ENCODE measurements at regions not wholly inside any gene's neighbourhood (a gene's known extent, or its start where the extent isn't known, plus 50 kb on each side); places are given as distances from the start of the nearest gene placed in this dataset.
A peak's percentile ranks its signal among the peaks of the same experiment; 100 is the strongest.

DNA sequence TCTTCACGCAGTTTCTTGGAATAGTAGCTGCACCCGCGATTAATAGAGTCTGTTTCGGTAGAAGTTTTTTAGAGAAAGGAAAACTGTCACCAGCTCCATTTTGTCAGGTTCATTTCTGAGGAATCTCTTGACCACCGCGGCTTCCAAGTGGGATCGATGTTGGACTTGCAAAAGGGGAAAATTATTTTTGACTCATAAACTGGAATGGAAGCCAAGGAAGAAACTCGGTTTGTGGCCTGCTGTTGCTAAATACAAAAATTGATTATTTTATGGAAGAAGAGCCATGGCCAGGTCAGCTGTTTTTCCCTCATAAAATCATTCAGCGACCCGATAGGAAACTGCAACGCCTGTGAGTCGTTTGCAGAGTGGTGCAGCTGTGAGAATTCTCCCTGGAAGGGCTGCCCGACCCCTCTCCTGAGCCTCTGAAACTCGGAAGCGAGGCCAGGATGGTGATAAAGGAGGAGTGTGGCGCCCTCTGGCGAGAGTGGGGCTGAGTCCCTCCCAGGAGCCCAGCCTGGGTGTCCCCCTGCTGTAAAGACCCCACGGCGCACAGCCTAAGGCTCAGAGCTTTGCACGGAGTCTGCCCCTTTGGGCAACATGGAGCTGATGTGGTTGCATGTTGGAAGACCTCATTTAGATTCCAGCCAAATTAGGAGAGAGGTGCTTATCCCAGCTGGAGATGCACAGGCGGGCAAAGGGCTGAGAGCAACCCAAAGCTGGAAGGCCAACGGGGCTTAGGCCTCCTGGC, 83.6 kb upstream of the SLC25A33 start:
- Histone ChIP-seq H3K9ac (ENCODE audit: low read depth, low read length, poor library complexity, severe bottlenecking) (no peak overlapping the region), H3K4me1 (ENCODE audit: insufficient read depth, low read length, poor library complexity, severe bottlenecking) (peaks cover 18% of the 10 kb centered on the region), H3F3A (ENCODE audit: low read depth) (no peaks in the 10 kb centered on the region), H3K9me3 (ENCODE audit: insufficient read depth, low read depth, low read length) (no peaks in the 10 kb centered on the region), H4K20me1 (ENCODE audit: insufficient read depth, low read length, poor library complexity, severe bottlenecking) (no peaks in the 10 kb centered on the region), H2AFZ (ENCODE audit: low read length) (peak overlapping the region; percentile 68), H3K79me2 (ENCODE audit: insufficient read depth, low read length) (no peaks in the 10 kb centered on the region), H3K27me3 (ENCODE audit: insufficient read depth, low read length, poor library complexity, severe bottlenecking) (no peaks in the 10 kb centered on the region), H3K9me2 (replicated peaks; ENCODE audit: low read depth, low read length) (no peaks in the 10 kb centered on the region), H3K36me3 (ENCODE audit: insufficient read depth, low read length) (no peaks in the 10 kb centered on the region), H3K4me3 (ENCODE audit: low read length, poor library complexity, severe bottlenecking) (no peak overlapping the region), H3K4me2 (ENCODE audit: low read depth, low read length, poor library complexity, severe bottlenecking) (peak overlapping the region; percentile 46)
- TF ChIP-seq, protein P1, sequence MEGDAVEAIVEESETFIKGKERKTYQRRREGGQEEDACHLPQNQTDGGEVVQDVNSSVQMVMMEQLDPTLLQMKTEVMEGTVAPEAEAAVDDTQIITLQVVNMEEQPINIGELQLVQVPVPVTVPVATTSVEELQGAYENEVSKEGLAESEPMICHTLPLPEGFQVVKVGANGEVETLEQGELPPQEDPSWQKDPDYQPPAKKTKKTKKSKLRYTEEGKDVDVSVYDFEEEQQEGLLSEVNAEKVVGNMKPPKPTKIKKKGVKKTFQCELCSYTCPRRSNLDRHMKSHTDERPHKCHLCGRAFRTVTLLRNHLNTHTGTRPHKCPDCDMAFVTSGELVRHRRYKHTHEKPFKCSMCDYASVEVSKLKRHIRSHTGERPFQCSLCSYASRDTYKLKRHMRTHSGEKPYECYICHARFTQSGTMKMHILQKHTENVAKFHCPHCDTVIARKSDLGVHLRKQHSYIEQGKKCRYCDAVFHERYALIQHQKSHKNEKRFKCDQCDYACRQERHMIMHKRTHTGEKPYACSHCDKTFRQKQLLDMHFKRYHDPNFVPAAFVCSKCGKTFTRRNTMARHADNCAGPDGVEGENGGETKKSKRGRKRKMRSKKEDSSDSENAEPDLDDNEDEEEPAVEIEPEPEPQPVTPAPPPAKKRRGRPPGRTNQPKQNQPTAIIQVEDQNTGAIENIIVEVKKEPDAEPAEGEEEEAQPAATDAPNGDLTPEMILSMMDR (conservative IDR thresholded peaks at IDR 0.05; ENCODE audit: low read length): peak; percentile 97
- no peak for TF ChIP-seq EZH2phosphoT487 (IDR thresholded peaks at IDR 0.05; ENCODE audit: borderline replicate concordance)

DNA sequence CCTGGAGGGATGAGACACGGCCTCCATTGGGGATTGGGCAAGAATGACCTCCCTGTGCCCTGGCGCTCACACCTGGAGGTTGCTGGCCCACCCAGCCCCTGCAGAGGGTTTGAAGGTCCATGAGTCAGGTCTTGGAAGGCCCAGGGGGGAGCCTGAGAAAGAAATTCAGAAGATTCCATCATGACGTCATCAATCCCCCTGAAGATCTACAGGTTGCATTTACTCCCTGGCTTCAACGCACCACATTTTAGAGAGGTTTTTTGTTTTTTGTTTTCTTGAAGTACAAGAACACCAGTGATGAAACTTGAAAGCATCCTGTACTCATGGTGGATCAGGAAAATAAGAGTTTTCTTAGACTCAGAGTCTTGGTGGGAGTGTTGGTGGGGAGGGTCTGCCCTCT, 82.4 kb upstream of the SLC25A33 start:
- Histone ChIP-seq H2AFZ (ENCODE audit: low read length) (no peak overlapping the region), H3K4me1 (ENCODE audit: insufficient read depth, low read length, poor library complexity, severe bottlenecking) (peaks cover 16% of the 10 kb centered on the region), H3K4me2 (ENCODE audit: low read depth, low read length, poor library complexity, severe bottlenecking) (no peak overlapping the region), H3K9ac (ENCODE audit: low read depth, low read length, poor library complexity, severe bottlenecking) (no peak overlapping the region), H3K9me3 (ENCODE audit: insufficient read depth, low read depth, low read length) (no peaks in the 10 kb centered on the region), H3K79me2 (ENCODE audit: insufficient read depth, low read length) (no peaks in the 10 kb centered on the region), H3K36me3 (ENCODE audit: insufficient read depth, low read length) (no peaks in the 10 kb centered on the region), H3K9me2 (replicated peaks; ENCODE audit: low read depth, low read length) (no peaks in the 10 kb centered on the region), H3K27me3 (ENCODE audit: insufficient read depth, low read length, poor library complexity, severe bottlenecking) (no peaks in the 10 kb centered on the region), H3K4me3 (ENCODE audit: low read length, poor library complexity, severe bottlenecking) (no peak overlapping the region), H3F3A (ENCODE audit: low read depth) (no peaks in the 10 kb centered on the region), H4K20me1 (ENCODE audit: insufficient read depth, low read length, poor library complexity, severe bottlenecking) (no peaks in the 10 kb centered on the region)
- TF ChIP-seq EZH2phosphoT487 (IDR thresholded peaks at IDR 0.05; ENCODE audit: borderline replicate concordance): no peak
- TF ChIP-seq, protein P1 (conservative IDR thresholded peaks at IDR 0.05; ENCODE audit: low read length): no peak

DNA sequence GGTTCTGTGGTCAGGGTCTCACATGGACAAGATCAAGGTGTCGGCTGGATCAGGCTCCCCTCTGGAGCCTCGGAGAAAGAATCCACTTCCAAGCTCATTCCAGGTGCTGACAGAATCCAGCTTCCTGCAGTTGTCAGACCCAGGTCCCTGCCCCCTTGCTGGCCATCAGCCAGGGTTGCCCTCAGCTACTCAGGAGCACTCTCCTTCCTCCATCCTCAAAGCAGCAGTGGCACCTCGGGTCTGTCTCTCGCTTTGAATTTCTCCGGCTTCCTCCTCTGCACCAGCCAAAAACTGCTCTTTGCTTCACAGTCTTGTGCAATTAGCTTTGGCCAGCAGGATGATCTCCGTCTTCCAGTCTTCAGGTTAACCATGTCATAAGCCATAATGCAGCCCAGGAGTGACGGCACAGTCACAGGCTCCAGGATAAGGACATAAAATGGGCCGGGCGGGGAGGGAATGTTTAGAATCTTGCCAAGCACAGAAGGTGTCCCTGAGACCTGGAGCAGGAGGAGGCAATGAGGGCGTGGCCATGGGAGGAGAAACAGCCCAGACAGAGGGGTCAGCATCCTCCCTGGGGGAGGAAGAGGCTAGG, 79.4 kb upstream of the SLC25A33 start:
- Histone ChIP-seq H3K9ac (ENCODE audit: low read depth, low read length, poor library complexity, severe bottlenecking) (no peak overlapping the region), H3K4me1 (ENCODE audit: insufficient read depth, low read length, poor library complexity, severe bottlenecking) (peaks cover 8% of the 10 kb centered on the region), H3K9me3 (ENCODE audit: insufficient read depth, low read depth, low read length) (no peaks in the 10 kb centered on the region), H4K20me1 (ENCODE audit: insufficient read depth, low read length, poor library complexity, severe bottlenecking) (no peaks in the 10 kb centered on the region), H3K27me3 (ENCODE audit: insufficient read depth, low read length, poor library complexity, severe bottlenecking) (no peaks in the 10 kb centered on the region), H3K36me3 (ENCODE audit: insufficient read depth, low read length) (no peaks in the 10 kb centered on the region), H2AFZ (ENCODE audit: low read length) (no peak overlapping the region), H3K9me2 (replicated peaks; ENCODE audit: low read depth, low read length) (no peaks in the 10 kb centered on the region), H3F3A (ENCODE audit: low read depth) (no peaks in the 10 kb centered on the region), H3K4me3 (ENCODE audit: low read length, poor library complexity, severe bottlenecking) (no peak overlapping the region), H3K79me2 (ENCODE audit: insufficient read depth, low read length) (no peaks in the 10 kb centered on the region), H3K4me2 (ENCODE audit: low read depth, low read length, poor library complexity, severe bottlenecking) (no peak overlapping the region)
- TF ChIP-seq, protein P1 (conservative IDR thresholded peaks at IDR 0.05; ENCODE audit: low read length): no peak
- no peak for TF ChIP-seq EZH2phosphoT487 (IDR thresholded peaks at IDR 0.05; ENCODE audit: borderline replicate concordance)
